Activated CD4-positive, alpha-beta T cell treated with anti-CD3 and anti-CD28 coated beads for 1 hour (primary cell): ENCODE measurements at regions not wholly inside any gene's neighbourhood (a gene's known extent, or its start where the extent isn't known, plus 50 kb on each side); places are given as distances from the start of the nearest gene placed in this dataset.

ENCODE experiments used
- DNase-seq: peaks from one replicate; pipeline ENCODE4 v3.0.0-alpha.2; 2020

DNA sequence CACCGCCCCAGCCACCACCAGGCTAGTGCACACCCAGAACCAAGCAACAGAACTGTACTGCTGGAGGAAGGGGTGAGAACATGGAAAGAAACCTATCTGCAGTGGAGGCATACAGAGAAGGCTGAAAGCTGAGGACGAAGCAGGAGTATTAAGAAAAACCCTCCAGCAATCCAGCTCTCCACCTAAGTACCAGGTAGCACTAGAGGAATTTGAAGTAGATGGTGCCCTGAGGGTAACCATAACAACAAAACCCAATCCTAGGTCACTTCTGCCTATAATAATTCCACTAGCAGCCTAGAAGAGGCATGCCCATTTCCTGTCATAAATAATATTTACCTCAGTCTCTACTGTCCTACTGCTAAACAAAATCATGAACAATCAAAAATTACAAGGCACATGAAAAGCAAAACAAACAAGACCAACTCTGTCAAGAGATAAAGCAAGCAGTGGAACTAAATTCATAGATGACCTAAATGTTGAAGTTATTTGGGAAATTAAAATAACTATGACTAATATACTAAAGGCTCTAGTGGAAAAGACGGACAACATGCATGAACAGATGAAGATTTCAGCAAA, 51.1 kb downstream of the HYCC1 start:
- no peak for DNase-seq

DNA sequence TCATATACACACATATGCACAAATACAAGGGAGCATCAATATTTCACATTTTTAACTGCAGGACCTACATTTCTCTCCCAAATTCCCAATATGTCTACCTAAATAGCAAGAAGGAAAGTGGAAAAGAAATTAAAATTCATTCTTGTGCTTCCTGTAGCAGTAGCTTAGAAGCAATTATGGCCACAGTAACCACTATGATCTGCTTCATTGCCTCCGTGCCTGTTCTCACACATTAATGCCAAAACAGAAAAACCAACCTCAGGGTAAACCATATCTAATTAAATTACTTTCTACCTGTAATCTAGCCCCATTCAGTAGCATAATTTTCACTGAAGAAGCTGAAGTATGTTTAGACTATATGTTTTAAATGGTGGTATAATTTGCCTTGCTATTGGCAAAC, 55.2 kb downstream of the HYCC1 start:
- no peak for DNase-seq

DNA sequence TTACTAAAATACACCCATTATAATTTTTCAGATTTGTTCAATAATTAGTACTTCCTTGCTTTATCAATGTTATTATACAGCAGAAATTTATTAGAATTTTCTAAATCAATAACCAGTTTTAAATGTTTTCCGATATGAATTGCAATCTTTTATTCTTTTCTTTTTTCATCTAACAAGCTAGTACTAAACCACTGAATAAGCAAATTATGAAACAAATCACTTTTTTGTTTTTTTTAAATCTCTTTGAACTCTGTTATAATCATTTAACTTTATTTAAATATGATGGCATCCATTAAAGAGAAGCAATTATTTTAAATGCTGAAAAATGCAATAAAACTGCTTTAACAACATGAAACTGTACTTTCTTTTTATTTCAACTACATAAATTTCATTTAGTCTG, 59.7 kb downstream of the HYCC1 start:
- no peak for DNase-seq

DNA sequence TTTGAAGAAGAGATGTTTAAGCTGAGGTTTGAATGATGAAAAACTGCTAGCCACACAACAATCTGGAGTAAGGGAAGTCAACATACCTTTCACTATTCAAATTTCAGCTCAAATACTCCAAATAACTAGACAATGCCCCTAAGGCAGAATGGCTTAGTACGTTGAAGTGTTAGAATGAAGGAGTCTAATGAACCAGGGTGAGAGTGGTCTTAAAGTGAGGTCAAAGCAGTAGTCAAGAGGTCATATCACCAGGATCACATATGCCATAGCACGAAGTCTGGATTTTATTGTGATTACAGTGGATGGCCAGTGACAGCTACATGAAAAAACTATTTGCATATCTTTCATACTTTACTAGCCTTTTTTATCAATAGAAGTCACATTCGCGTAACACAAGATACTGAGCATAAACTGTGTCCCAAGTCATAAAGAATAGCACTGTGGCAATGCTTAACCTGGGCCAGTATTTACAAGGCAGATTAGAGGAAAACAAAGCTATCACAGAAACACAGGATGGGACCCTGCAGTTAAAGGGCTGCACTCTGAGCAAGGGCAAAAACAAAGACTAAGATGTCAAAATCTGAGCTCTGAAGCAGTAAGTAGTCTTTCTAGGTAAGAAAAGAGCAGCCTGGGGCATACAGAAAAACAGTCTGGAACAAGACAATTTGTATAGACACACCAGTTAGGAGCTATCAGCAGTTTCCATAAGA, 61.5 kb downstream of the HYCC1 start:
- DNase-seq: no peak

DNA sequence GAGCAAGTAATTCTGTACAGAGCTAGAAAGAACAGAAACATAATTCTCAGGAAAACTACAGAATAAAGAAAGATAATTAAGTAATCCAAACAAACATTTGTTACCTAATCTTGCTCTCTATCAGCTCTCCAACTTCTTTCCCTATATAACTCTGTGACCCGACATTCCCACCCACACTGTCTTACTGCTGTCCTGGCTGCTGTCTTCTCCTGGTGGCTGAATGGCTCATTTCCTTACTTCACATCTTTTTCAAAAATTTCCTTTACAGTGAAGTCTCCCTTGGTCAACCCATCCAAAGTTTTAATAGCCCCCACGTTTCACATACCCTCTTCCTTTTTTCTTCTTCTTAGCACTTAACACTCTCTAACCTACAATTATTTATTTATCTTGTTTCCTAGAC, 64.0 kb downstream of the HYCC1 start:
- DNase-seq: no peak

DNA sequence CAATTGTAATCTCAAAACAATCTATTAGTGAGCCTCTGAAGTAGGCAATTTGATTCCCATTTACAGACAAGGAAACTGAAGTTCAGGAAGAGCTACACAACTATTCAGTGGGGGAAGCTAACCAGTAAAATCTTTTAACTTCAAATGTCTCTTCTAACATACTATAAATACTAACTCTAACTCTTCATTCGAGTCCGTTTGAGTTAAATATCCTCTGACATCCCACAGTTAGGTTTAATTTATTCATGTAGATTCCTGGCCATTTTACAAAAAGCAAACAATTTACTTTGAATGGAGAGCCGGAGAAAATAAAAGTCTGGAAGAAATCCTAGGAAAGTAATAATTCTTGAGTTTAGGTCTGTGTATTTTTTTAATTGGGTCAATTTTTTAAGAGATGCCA, 64.7 kb downstream of the HYCC1 start:
- no peak for DNase-seq

DNA sequence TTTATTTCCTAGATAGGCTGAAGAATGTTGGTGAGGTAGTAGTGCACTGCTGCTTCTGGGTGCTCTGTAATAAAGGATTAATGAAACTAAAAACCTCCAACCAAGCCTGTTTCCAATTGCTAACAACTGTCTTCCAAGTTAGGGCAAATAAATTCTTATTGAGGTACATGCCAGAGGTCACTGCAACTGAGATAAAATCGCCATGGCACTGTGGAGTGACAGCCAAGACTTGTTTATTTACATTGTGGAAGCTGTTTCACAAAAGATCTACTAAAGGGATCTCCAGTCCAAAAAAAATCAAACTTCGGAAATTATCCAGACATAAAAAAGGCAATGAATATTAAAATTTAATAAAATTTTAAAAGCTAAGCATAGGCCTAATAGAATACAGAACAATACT, 65.2 kb downstream of the HYCC1 start:
- DNase-seq: no peak

DNA sequence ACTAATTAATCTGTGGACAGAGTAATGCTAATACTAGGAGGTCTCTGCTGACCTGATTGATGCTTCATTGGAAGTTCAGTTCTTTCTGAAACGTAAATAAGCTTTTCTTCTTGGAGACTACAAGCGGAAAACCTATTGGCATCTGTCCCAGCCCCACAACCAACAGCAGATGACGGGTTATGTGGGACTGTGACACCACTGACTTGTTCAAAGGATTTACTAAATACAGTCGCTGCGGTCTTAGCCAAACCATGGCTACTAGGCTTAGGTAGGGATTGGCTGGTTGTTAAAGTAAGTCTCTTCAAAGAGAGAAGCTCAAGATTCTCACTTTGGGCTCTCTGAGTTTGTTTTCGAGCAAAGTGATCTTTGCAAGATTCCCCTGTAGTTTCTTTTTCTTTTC, 68.3 kb downstream of the HYCC1 start:
- DNase-seq: no peak

DNA sequence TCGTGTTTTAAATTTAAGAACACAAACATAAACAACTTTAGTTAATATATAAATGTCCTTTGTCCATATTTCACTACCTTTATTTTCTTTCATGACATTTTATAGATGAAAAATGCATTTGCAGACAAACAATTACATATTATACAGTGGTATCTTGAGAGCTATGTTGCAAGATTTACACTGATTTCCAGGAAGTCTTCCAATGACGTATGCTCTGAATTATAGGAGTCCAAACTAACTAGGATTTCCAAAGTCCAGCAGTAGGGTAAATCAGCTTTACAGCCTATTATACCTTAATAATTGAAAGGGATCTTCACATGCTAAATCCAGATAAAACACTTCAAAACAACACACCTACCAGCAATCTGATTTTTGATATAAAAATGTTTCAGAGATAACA, 69.4 kb downstream of the HYCC1 start:
- DNase-seq: no peak

DNA sequence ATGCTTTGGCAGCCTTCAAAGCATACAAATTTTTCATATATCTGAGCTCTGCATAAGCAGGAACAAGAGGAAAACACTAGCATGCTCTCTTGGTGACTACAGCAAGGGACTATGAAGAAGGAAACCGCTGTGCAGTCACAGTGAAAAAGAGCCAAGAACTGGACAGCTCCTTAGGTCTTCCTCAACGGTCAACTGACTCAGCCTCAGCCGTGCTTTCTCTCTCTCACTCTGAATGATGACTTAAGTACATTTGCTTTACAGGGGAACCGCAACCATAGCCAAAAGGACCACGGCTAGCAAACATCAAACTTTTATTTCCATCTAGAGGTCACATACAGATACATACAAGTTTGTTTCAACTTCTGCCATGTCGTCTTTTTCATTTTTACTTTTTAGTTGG, 69.9 kb downstream of the HYCC1 start:
- DNase-seq: no peak

DNA sequence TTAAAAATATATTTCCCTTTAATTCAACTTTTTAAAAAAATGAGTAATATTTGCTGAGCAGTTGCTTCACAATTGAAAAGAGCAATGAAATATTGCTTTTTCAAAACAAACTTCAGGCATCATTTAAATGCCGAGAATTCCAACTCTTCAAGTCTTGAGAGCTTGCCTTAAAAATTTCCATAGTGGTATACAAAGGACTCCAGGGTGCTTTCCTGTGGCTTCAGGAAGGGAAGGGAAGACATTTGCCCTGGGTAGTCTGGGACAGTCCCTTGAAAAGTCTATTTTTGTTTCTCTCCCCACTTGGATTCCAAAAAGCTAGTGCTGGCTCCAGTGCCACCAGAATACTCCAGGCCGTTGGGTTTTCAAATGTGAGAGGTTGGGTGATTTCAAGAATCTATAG, 71.7 kb downstream of the HYCC1 start:
- no peak for DNase-seq

DNA sequence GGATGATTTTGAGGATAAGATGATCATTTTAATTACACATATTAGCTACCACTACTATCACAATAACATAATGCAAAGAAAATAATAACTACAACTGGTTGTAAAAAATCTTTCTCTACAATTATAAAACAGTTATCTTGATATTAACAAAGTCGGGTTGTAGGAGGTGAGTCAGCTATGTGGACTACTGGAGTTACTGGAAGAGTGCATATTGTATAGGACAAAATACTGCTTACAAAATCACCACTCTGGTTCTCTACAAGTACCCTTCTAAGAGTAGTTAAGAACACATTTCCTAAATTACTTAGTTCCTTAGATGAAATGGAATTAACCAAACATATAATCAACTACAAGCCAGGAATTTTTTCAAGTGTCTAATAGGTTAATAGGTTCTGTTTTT, 74.1 kb downstream of the HYCC1 start:
- DNase-seq: no peak

DNA sequence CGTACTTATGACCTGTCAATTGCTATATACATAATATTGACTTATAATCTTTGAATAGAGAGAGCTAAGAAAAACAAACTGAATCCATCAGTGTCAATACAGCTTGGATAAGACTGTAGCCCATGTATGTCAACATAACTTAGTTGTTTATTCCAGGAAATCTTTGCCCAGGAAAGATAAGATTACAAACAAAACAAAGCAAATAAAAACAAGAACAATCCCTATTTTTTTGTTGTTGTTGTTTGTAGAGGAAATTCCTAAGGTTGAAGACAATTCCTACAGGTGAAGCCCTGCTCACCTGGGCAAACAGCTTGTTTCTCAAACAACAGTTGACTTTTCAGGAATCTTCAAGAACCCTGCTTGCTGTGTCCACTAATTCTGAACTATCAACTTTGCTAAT, 76.0 kb downstream of the HYCC1 start:
- DNase-seq: no peak

DNA sequence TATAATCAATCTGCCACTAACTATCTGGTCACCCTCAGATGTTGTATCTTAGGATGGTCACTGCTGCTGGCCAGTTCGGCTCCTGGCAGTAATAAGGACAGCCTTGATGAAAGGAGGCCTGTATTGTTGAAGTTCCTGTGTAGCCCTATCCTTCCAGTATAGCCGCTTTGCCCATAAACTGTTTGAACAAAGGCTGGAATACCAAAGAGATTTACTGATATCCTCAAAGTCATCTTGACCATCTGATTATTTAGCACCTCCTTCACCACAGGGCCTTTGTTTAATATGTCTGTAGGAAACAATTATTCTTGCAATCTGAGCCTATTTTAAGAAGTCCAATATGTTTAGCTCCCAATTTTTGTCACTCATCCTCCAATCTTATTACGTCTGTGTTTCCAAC, 77.7 kb downstream of the HYCC1 start:
- DNase-seq: no peak

DNA sequence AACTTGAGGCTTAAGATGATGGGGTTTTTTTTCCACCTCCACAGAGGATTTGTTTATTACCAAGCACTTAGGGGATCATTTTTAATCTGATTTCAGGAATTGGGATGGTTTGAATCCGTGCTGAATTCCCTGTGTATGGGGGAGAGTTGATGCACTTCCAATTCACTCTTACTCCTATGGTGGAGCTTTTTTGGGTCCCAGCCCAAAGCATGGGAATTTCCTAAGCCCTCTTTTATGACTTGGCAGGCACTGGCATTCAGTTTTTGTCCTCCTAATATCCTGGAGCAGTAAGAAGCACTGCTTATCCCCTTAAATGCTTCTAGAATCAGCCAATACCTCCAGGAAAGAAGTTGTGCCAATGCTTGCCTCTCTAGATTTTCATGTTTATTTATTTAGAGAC, 78.7 kb downstream of the HYCC1 start:
- DNase-seq: no peak

DNA sequence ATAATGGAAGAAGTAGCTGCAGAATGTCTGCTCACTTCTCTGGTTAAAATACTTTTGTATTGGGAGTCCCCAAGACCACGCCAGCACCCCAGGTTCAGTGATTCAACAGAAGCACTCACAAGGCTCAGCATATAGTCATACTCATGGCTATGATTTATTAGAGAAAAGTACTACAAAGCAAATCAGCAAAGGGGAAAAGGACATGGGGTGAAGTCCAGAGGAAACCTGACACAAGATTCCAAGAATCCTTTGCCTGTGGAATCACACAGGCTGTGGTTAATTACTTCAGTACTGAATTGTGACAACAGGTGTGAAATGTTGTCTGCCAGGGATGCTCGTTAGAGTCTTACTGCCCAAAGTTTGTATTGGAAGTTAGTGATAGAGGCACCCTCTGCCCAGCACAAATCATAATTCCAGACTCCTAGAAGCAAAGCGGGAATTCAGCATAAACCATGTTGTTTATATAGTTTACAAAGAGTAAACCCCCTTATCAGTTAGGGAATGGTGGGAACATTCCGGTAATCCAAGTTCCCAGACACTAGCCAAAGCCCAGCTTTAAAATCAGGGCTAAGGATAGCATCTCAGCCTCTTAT, 79.4 kb downstream of the HYCC1 start:
- DNase-seq: no peak

DNA sequence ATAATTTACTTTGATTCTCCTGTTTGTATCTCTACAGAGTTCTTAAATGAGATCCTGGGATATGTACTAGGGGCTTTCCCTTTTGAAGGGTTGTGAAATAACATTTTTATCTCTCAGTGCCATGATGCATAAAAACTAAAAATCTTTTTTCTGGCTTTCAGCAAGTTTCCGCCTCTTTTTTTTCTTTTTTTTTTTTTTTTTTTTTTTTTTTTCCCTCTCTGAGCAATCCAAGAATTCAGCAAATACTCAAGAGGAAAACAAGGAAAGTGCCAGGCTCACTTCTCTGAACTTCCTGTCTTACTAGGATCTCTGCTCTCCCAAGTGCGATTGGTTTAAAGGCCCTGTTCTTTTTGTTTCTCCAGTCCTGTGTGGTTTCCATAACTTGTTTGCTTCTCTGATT, 79.9 kb downstream of the HYCC1 start:
- no peak for DNase-seq

DNA sequence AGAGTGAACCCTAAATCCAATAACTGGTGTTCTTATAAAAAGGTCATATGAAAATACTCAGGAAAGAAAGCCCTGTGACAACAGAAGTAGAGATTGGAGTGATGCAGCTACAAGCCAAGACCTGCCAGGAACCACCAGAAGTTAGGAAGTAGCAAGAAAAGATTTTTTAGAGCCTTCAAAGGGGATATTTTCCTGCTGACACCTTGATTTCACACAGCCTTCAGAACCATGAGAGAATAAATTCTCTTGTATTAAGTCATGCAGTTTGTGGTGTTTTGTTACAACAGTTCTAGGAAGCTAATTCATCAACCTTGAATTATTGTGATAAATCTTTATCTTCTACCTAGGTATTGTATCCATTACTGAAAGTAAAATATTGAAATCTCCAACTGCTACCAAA, 81.0 kb downstream of the HYCC1 start:
- DNase-seq: no peak

DNA sequence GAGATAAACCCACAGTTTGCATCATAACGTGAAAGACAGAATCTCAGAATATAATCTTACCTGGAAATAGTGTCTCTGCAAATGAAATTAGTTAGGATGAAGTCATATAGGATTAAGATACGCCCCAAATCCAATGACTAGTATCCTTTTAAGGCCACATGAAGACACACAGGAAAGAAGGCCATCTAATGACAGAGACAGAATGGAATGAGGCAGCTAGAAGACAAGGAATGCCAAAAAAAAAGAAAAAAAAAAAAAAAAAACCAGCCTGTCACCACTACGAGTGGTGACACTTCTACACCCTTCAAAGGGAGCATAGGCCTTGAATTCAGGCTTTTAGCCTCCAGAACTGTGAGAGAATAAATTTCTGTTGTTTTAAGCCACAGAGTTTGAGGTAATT, 82.9 kb downstream of the HYCC1 start:
- DNase-seq: no peak

DNA sequence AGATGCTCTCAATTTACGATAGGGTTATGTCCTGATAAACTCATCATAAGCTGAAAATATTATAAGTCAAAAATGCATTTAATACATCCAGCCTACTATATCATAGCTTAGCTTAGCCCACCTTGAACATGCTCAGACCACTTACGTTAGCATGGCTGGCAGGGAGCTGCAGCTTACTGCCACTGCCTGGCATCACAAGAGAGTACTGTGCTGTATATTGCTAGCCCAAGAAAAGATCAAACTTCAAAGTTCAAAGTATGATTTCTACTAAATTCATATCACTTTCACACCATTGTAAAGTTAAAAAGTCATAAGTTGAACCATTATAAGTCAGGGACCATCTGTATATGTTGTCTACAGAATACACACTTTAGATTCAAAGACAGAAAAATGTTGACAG, 91.6 kb downstream of the HYCC1 start:
- no peak for DNase-seq

DNA sequence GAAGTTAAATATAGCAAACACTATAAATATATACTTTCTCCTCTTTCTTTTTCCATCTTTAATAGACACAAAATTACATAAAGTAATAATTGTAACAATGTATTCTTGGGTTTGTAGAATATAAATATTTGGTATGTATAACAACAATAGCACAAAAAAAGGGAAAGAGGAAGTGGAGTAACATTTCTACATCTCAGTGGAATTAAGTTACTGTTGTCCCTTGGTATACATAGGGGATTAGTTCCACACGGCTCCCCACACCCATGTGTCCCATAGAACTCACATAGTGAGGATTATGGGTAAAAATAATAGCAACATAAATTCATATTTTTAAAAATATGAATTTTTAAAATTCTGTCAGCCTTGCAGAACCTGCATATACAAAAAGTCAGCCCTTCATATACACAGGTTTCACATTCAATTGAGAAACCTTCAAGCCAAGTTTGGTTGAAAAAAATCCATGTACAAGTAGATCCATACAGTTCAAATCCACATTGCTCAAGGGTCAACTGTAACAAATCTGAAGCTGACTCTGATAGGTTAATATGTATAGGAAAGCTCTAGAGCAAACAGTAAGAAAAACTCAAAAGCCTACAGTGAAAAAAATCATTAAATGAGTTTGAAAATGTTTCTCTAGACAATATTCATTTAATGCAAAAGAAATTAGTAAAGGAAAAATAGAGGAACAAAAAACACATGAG, 92.4 kb downstream of the HYCC1 start:
- DNase-seq: no peak

DNA sequence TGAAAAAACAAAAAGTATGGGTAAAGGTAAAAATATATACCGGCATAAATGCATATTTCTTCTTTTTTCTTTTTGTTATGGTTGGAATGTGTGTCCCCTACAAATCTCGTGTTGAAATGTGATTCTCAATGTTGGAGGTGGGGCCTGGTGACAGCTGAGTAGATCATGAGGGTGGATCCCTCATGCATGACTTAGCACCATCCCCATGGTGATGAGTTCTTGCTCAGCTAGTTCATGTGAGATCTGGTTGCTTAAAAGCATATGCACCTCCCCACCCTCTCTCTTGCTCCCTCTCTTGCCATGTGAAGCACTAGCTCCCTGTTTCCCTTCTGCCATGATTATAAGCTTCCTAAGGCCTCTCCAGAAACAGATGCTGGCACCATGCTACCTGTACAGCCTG, 93.3 kb downstream of the HYCC1 start:
- no peak for DNase-seq

DNA sequence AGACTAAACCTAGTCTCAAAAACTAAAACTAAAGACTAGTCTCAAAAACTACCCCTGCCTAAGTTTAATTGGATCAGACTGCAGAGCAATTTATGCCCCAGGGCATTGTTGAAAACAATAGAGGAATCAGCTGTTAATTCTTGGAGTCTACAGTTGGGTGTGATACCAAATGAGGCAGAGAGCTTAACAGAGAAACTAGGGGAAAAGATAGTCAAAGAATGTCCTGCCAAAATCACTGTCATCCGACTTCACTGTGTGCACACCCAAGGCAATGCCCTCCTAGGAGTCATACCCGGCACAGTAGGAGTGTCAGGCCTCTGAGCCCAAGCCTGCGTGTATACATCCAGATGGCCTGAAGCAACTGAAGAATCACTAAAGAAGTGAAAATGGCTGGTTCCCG, 90.5 kb upstream of the TOMM7 start:
- no peak for DNase-seq

DNA sequence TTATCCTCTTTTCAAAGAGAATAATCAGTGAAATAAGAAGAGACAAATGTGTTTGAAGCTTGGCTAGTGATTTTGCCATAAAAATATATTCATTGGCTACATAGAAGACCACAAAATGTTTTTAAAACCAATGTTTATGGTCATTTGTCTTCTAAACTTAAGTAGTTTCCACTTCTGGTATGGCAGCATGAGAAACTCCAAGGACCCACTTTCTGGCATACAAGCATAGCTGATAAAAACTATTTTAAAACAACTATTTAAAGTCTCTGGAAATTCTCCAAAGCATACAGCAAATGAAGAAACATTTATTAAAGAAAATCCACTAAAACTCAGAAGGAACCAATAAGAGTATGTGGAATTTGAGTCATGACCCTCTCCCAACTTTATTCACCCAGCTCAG, 89.2 kb upstream of the TOMM7 start:
- DNase-seq: no peak
